ENCODE measurements at regions not wholly inside any gene's neighbourhood (a gene's known extent, or its start where the extent isn't known, plus 50 kb on each side); places are given as distances from the start of the nearest gene placed in this dataset.
"Not testable (repeated sequence)": the region's sequence is repeated elsewhere in the genome, so short reads cannot be mapped to it uniquely, and the experiment has no call there.

- no peak for DNase-seq (ENCODE audit: low read depth)
Observed at GRCh38 chr15:92763459-92763858, 107.9 kb upstream of the FAM174B start.

- DNase-seq (ENCODE audit: low read depth) = not testable (repeated sequence)
Observed at GRCh38 chr15:92768131-92768530, 112.6 kb upstream of the FAM174B start.

- DNase-seq (ENCODE audit: low read depth) = no peak
Observed at GRCh38 chr15:92770641-92771040, 115.1 kb upstream of the FAM174B start.

- DNase-seq (ENCODE audit: low read depth) = no peak
Observed at GRCh38 chr15:92772061-92772460, 116.5 kb upstream of the FAM174B start.

GRCh38 chr15:92772626-92773244, 117.2 kb upstream of the FAM174B start:
- no peak for DNase-seq (ENCODE audit: low read depth)

- DNase-seq (ENCODE audit: low read depth) = no peak
Observed at GRCh38 chr15:92773340-92773739, 117.8 kb upstream of the FAM174B start.

GRCh38 chr15:92779874-92780273, 120.2 kb upstream of the CHD2 start:
- no peak for DNase-seq (ENCODE audit: low read depth)

GRCh38 chr15:92780843-92781242, 119.3 kb upstream of the CHD2 start:
- DNase-seq (ENCODE audit: low read depth) = no peak

GRCh38 chr15:92781925-92782453, 118.1 kb upstream of the CHD2 start:
- DNase-seq (ENCODE audit: low read depth) = no peak

GRCh38 chr15:92787116-92787515, 113.0 kb upstream of the CHD2 start:
- no peak for DNase-seq (ENCODE audit: low read depth)

- DNase-seq (ENCODE audit: low read depth) = no peak
Observed at GRCh38 chr15:92788196-92788595, 111.9 kb upstream of the CHD2 start.

- DNase-seq (ENCODE audit: low read depth) = not testable (repeated sequence)
Observed at GRCh38 chr15:92788793-92789192, 111.3 kb upstream of the CHD2 start.

- DNase-seq (ENCODE audit: low read depth) = no peak
Observed at GRCh38 chr15:92796161-92796611, 103.9 kb upstream of the CHD2 start.

- DNase-seq (ENCODE audit: low read depth) = no peak
Observed at GRCh38 chr15:92797168-92798052, 102.7 kb upstream of the CHD2 start.

GRCh38 chr15:92800013-92800412, 100.1 kb upstream of the CHD2 start:
- DNase-seq (ENCODE audit: low read depth) = no peak

- not testable (repeated sequence) for DNase-seq (ENCODE audit: low read depth)
Observed at GRCh38 chr15:92800416-92801055, 99.6 kb upstream of the CHD2 start.

- DNase-seq (ENCODE audit: low read depth) = not testable (repeated sequence)
Observed at GRCh38 chr15:92801056-92801773, 98.9 kb upstream of the CHD2 start.

- no peak for DNase-seq (ENCODE audit: low read depth)
Observed at GRCh38 chr15:92801774-92802464, 98.2 kb upstream of the CHD2 start.

- DNase-seq (ENCODE audit: low read depth) = no peak
Observed at GRCh38 chr15:92803536-92803851, 96.6 kb upstream of the CHD2 start.

- DNase-seq (ENCODE audit: low read depth) = no peak
Observed at GRCh38 chr15:92803852-92804609, 96.1 kb upstream of the CHD2 start.

GRCh38 chr15:92804610-92804936, 95.6 kb upstream of the CHD2 start:
- not testable (repeated sequence) for DNase-seq (ENCODE audit: low read depth)

Measured in CMK (cell line).